Neural crest cell (in vitro differentiated cells): ENCODE measurements at regions not wholly inside any gene's neighbourhood (a gene's known extent, or its start where the extent isn't known, plus 50 kb on each side); places are given as distances from the start of the nearest gene placed in this dataset.

Experiments
- DNase-seq: peaks from one replicate; pipeline ENCODE4 v3.0.0; 2021; ENCODE audit warnings: low read depth, mixed read lengths, low spot score
- H3K27ac Mint-ChIP-seq: one replicate; pipeline ENCODE4 v1.8.0; 2021; ENCODE audit warnings: mild to moderate bottlenecking, mixed read lengths; ENCODE audit not compliant: unreplicated experiment
- H3K27me3 Mint-ChIP-seq: 2 replicates; pipeline ENCODE4 v1.8.0; 2021; ENCODE audit warnings: low read depth, mild to moderate bottlenecking, mixed read lengths
- H3K36me3 Mint-ChIP-seq: 2 replicates; pipeline ENCODE4 v1.8.0; 2021; ENCODE audit warnings: low read depth, mild to moderate bottlenecking, mixed read lengths
- H3K4me1 Mint-ChIP-seq: 2 replicates; pipeline ENCODE4 v1.8.0; 2021; ENCODE audit warnings: mixed read lengths
- H3K4me3 Mint-ChIP-seq: one replicate; pipeline ENCODE4 v1.8.0; 2021; ENCODE audit warnings: mild to moderate bottlenecking, mixed read lengths
- H3K9me3 Mint-ChIP-seq: 2 replicates; pipeline ENCODE4 v1.8.0; 2021; ENCODE audit warnings: mixed read lengths
- TF ChIP-seq, protein P1 (sequence below): fragments of 200-600 bp; sonication (generic); conservative IDR thresholded peaks from 2 replicates; pipeline ENCODE4 v1.5.0; 2021; ENCODE audit warnings: antibody characterized with exemption, mild to moderate bottlenecking

- Mint-ChIP-seq H3K27ac (no peak overlapping the region), H3K9me3 (no peaks in the 10 kb centered on the region), H3K4me3 (no peak overlapping the region), H3K4me1 (peaks cover 40% of the 10 kb centered on the region), H3K27me3 (no peaks in the 10 kb centered on the region), H3K36me3 (no peaks in the 10 kb centered on the region)
- no peak for DNase-seq
- TF ChIP-seq, protein P1, sequence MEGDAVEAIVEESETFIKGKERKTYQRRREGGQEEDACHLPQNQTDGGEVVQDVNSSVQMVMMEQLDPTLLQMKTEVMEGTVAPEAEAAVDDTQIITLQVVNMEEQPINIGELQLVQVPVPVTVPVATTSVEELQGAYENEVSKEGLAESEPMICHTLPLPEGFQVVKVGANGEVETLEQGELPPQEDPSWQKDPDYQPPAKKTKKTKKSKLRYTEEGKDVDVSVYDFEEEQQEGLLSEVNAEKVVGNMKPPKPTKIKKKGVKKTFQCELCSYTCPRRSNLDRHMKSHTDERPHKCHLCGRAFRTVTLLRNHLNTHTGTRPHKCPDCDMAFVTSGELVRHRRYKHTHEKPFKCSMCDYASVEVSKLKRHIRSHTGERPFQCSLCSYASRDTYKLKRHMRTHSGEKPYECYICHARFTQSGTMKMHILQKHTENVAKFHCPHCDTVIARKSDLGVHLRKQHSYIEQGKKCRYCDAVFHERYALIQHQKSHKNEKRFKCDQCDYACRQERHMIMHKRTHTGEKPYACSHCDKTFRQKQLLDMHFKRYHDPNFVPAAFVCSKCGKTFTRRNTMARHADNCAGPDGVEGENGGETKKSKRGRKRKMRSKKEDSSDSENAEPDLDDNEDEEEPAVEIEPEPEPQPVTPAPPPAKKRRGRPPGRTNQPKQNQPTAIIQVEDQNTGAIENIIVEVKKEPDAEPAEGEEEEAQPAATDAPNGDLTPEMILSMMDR, result no peak
Measured at GRCh38 chr14:100441271-100441947, 118.3 kb downstream of the SLC25A47 start.

- peaks cover 40% of the 10 kb centered on the region for H3K4me1 Mint-ChIP-seq
- no peaks in the 10 kb centered on the region for H3K9me3 Mint-ChIP-seq
- no peak overlapping the region for H3K4me3 Mint-ChIP-seq
- DNase-seq, result no peak
- no peaks in the 10 kb centered on the region for H3K36me3 Mint-ChIP-seq
- H3K27me3 Mint-ChIP-seq, result no peaks in the 10 kb centered on the region
- peak overlapping the region; percentile 11 for H3K27ac Mint-ChIP-seq
- TF ChIP-seq, protein P1, result no peak
Measured at GRCh38 chr14:100442036-100442435, 118.9 kb downstream of the SLC25A47 start.

DNA sequence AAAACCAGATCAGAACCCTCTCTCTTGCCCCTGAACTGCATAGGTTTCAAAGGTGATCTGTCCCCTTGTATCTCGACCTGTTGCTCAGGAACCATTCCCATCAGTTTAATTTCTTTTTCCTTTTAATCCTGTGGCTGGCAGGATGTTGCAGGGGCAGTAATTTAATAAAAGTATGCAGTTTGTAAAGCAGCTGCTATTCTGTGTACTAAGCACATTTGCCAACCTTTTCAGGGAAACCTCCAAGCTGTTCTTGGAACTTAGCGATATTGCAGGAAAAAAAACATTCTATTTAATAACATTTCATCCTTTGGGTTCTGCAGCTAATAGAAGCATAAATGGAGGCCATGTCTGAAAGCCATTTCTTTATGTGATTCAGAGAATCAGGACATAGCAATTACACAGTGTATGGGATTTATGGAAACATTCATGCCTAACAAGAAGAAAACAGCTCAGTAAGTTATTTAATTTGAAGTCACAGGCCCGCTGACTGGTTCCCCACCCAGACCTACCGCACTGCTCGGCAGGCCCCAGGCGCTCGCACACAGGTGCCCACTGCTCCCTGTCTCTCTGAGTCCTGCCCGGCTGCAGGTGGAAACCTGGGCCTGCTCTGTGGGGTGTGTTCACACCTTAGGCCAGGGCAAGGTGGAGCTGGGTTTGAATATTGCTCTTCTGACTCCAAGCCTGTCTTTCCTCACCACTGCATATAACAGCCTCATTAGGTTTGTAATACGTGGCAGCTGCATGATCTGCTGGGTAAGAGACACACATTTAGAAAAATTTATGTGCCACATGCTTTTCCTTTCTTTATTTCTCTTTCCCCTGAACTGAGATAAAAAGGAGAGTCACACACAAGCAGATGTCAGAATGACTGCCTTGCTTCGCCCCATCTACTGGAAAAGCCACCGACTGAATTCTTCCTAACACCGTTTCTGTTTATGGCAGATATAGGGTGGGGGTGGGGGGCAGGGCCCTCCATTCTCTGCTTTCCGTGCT, 119.7 kb downstream of the SLC25A47 start:
- H3K27ac Mint-ChIP-seq, result peak overlapping the region; percentile 11
- no peaks in the 10 kb centered on the region for H3K27me3 Mint-ChIP-seq
- H3K4me3 Mint-ChIP-seq, result no peak overlapping the region
- TF ChIP-seq, protein P1, result no peak
- no peak for DNase-seq
- no peaks in the 10 kb centered on the region for H3K9me3 Mint-ChIP-seq
- H3K36me3 Mint-ChIP-seq, result no peaks in the 10 kb centered on the region
- peaks cover 37% of the 10 kb centered on the region for H3K4me1 Mint-ChIP-seq

- Mint-ChIP-seq H3K4me1 (peaks cover 29% of the 10 kb centered on the region), H3K4me3 (no peak overlapping the region), H3K27me3 (no peaks in the 10 kb centered on the region), H3K27ac (no peak overlapping the region), H3K9me3 (no peaks in the 10 kb centered on the region), H3K36me3 (no peaks in the 10 kb centered on the region)
- TF ChIP-seq, protein P1, result no peak
- no peak for DNase-seq
Measured at GRCh38 chr14:100443603-100444002, 120.5 kb downstream of the SLC25A47 start.

DNA sequence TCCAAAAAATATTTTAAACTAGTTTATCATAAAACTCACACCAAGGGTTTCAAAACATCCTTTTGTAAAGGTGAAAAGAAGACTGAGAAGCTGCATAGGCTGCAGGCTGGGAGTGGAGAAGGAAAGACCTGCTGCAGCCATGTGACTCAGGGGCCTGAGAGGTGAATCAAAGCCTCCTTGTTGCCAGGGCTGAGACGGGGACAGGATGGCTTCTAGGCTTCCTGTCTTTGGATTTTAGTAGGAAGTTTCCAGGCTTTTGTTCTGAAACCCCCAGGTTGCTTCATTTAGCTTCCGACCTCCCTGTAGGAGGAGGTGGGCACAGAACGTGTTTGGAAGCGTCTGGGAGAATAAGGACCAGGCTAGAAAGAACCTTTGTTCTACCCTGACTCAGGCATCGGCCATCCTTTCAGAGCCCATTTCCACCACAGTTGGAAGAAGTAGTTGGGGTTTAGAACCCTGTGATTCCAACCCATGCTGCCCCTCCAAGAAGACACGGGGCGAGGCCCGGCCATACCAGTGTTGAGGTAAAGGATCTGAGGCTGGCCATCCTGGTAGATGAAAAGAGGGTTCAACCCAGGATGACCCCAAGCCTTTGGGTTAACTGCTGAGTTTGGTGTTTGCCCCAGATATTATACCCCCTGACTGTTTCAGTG, 122.4 kb downstream of the SLC25A47 start:
- no peaks in the 10 kb centered on the region for H3K36me3 Mint-ChIP-seq
- TF ChIP-seq, protein P1, result no peak
- no peaks in the 10 kb centered on the region for H3K9me3 Mint-ChIP-seq
- DNase-seq, result no peak
- no peak overlapping the region for H3K27ac Mint-ChIP-seq
- H3K27me3 Mint-ChIP-seq, result no peaks in the 10 kb centered on the region
- H3K4me3 Mint-ChIP-seq, result no peak overlapping the region
- H3K4me1 Mint-ChIP-seq, result peaks cover 18% of the 10 kb centered on the region
